ENCODE measurements at regions not wholly inside any gene's neighbourhood (a gene's known extent, or its start where the extent isn't known, plus 50 kb on each side); places are given as distances from the start of the nearest gene placed in this dataset.

GRCh38 chr5:106417163-106417562 lies 1253.6 kb downstream of the EFNA5 start:
- Histone ChIP-seq H3K4me1 (ENCODE audit: control insufficient read depth in 4 of 4, insufficient read depth in 4 of 4, low read length in 3 of 4) (no peaks in the 10 kb centered on the region), H3K9me3 (ENCODE audit: control insufficient read depth in 4 of 4, low read length in 3 of 4) (no peaks in the 10 kb centered on the region), H3K27me3 (ENCODE audit: control insufficient read depth in 4 of 4, insufficient read depth in 4 of 4, low read length in 3 of 4) (no peaks in the 10 kb centered on the region), H3K4me3 (ENCODE audit: low read depth in 1 of 3, low read length in 3 of 3) (no peak overlapping the region), H3K27ac (ENCODE audit: low read depth in 1 of 2, low read length in 2 of 2) (no peak overlapping the region), H3K36me3 (ENCODE audit: control insufficient read depth in 4 of 4, insufficient read depth in 3 of 4, low read depth in 1 of 4, low read length in 3 of 4) (no peaks in the 10 kb centered on the region), H3K9ac (ENCODE audit: low read depth in 1 of 2, low read length in 2 of 2) (no peak overlapping the region)
- DNase-seq (ENCODE audit: low spot score), result no peak
- 83% methylated on average over 22 of the region's 22 CpGs for WGBS
- no peak for TF ChIP-seq NR2F2 (IDR thresholded peaks at IDR 0.05)
- TF ChIP-seq ZBTB33 (IDR thresholded peaks at IDR 0.05), result no peak
- no peak for TF ChIP-seq ATF3 (IDR thresholded peaks at IDR 0.05)
- TF ChIP-seq GABPA (IDR thresholded peaks at IDR 0.05 in 1 of 2, conservative IDR thresholded peaks at IDR 0.05 in 1 of 2), result no peak
- TF ChIP-seq SP1 (IDR thresholded peaks at IDR 0.05), result no peak
- TF ChIP-seq CTCF (IDR thresholded peaks at IDR 0.05; ENCODE audit: low read depth, low read length, missing input control), result no peak
- TF ChIP-seq JUND (IDR thresholded peaks at IDR 0.05), result no peak
- TF ChIP-seq FOXA2 (IDR thresholded peaks at IDR 0.05), result no peak
- no peak for TF ChIP-seq RXRA (IDR thresholded peaks at IDR 0.05)
- TF ChIP-seq TAF1 (conservative IDR thresholded peaks at IDR 0.05), result no peak

GRCh38 chr5:106415541-106415940 lies 1255.2 kb downstream of the EFNA5 start:
- no peaks in the 10 kb centered on the region for H3K4me1 ChIP-seq (ENCODE audit: control insufficient read depth in 4 of 4, insufficient read depth in 4 of 4, low read length in 3 of 4)

More at GRCh38 chr5:106415541-106415940, 1255.2 kb downstream of the EFNA5 start:
- H3K4me3 ChIP-seq (ENCODE audit: low read depth in 1 of 3, low read length in 3 of 3), result no peak overlapping the region
- no peaks in the 10 kb centered on the region for H3K36me3 ChIP-seq (ENCODE audit: control insufficient read depth in 4 of 4, insufficient read depth in 3 of 4, low read depth in 1 of 4, low read length in 3 of 4)
- H3K9me3 ChIP-seq (ENCODE audit: control insufficient read depth in 4 of 4, low read length in 3 of 4), result no peaks in the 10 kb centered on the region
- DNase-seq (ENCODE audit: low spot score), result no peak
- 64% methylated on average over 4 of the region's 4 CpGs for WGBS
- no peak for TF ChIP-seq RXRA (IDR thresholded peaks at IDR 0.05)
- TF ChIP-seq MAX (IDR thresholded peaks at IDR 0.05), result no peak
- no peak for TF ChIP-seq RAD21 (IDR thresholded peaks at IDR 0.05)
- TF ChIP-seq HNF4G (IDR thresholded peaks at IDR 0.05), result no peak
- TF ChIP-seq FOXA2 (IDR thresholded peaks at IDR 0.05), result no peak
- TF ChIP-seq ZBTB33 (IDR thresholded peaks at IDR 0.05), result no peak
- TF ChIP-seq CTCF (IDR thresholded peaks at IDR 0.05; ENCODE audit: low read depth, low read length, missing input control), result no peak
- no peak overlapping the region for H3K9ac ChIP-seq (ENCODE audit: low read depth in 1 of 2, low read length in 2 of 2)
- no peak overlapping the region for H3K27ac ChIP-seq (ENCODE audit: low read depth in 1 of 2, low read length in 2 of 2)
- no peaks in the 10 kb centered on the region for H3K27me3 ChIP-seq (ENCODE audit: control insufficient read depth in 4 of 4, insufficient read depth in 4 of 4, low read length in 3 of 4)

All from liver (tissue), 8 donors.